A673 (cell line): ENCODE measurements at regions not wholly inside any gene's neighbourhood (a gene's known extent, or its start where the extent isn't known, plus 50 kb on each side); places are given as distances from the start of the nearest gene placed in this dataset.

Source experiments
- BruUV-seq: library from RNA; stranded (reverse); fragments of 400-500 nt; replicated peaks from 2 replicates; lab custom pipeline; 2021; lab: Mats Ljungman, UMichigan
- CTCF ChIA-PET: fragments of 300-600 bp; sonication (Branson Sonifier 250); formaldehyde crosslinking; loops from one replicate; lab custom pipeline; 2022; ENCODE audit warnings: antibody characterized with exemption; lab: Charles Lee
- POLR2A ChIA-PET: fragments of 300-600 bp; sonication (Branson Sonifier 250); formaldehyde crosslinking; loops from one replicate; lab custom pipeline; 2022; ENCODE audit warnings: antibody characterized with exemption; ENCODE audit not compliant: low non-redundant PET; lab: Charles Lee
- DNase-seq: peaks from one replicate; pipeline ENCODE4 v3.0.0-alpha.2; 2015; ENCODE audit warnings: low spot score
- H3K27ac ChIP-seq: fragments of 200-600 bp; sonication (generic); 2 replicates; pipeline ENCODE4 v1.5.1; 2016; ENCODE audit warnings: mixed run types, low read depth, mild to moderate bottlenecking, mixed read lengths, antibody characterized with exemption, low read length; ENCODE audit not compliant: poor library complexity, severe bottlenecking
- H3K27me3 ChIP-seq: fragments of 200-600 bp; sonication (generic); replicated peaks from 2 replicates; pipeline ENCODE4 v1.6.1; 2017; ENCODE audit warnings: mixed run types, low read depth, mild to moderate bottlenecking, mixed read lengths, antibody characterized with exemption, low read length; ENCODE audit not compliant: insufficient read depth, poor library complexity
- H3K36me3 ChIP-seq: fragments of 200-600 bp; sonication (generic); 2 replicates; pipeline ENCODE4 v1.6.1; 2016; ENCODE audit warnings: mixed run types, mild to moderate bottlenecking, mixed read lengths, antibody characterized with exemption, low read length; ENCODE audit not compliant: insufficient read depth, poor library complexity, severe bottlenecking
- H3K4me1 ChIP-seq: fragments of 200-600 bp; sonication (generic); 2 replicates; pipeline ENCODE4 v1.6.1; 2017; ENCODE audit warnings: mixed run types, mild to moderate bottlenecking, mixed read lengths, antibody characterized with exemption, low read length; ENCODE audit not compliant: insufficient read depth, poor library complexity, severe bottlenecking
- H3K4me3 ChIP-seq: fragments of 200-600 bp; sonication (generic); 2 replicates; pipeline ENCODE4 v1.5.1; 2016; ENCODE audit warnings: low read depth, mixed run types, mild to moderate bottlenecking, mixed read lengths, low read length; ENCODE audit not compliant: poor library complexity, severe bottlenecking
- H3K9me3 ChIP-seq: fragments of 200-600 bp; sonication (generic); 2 replicates; pipeline ENCODE4 v1.6.1; 2016; ENCODE audit warnings: mixed run types, low read depth, mild to moderate bottlenecking, mixed read lengths, antibody characterized with exemption, low read length; ENCODE audit not compliant: poor library complexity, severe bottlenecking
- EZH2 ChIP-seq: fragments of 200-600 bp; sonication (generic); IDR thresholded peaks from 2 replicates; pipeline ENCODE4 v1.6.1; 2017; ENCODE audit warnings: borderline replicate concordance, low read depth, mild to moderate bottlenecking, mixed read lengths, antibody characterized with exemption, low read length; ENCODE audit not compliant: poor library complexity, severe bottlenecking
- intact Hi-C: fragments of 100-400 bp; cut with micrococcal nuclease; formaldehyde crosslinking; loops from one replicate; pipeline ENCODE4 v1.10.0; 2022; ENCODE audit not compliant: unreplicated experiment
- TF ChIP-seq, protein P1 (sequence below): fragments of 300-800, 200-600 bp; sonication (generic); conservative IDR thresholded peaks from 2 replicates; pipeline ENCODE4 v1.5.1; 2017; ENCODE audit warnings: low read depth, mild to moderate bottlenecking, antibody characterized with exemption, low read length, moderate library complexity, mixed read lengths

- Histone ChIP-seq H3K27me3 (no peaks in the 10 kb centered on the region), H3K27ac (no peak overlapping the region), H3K9me3 (no peaks in the 10 kb centered on the region), H3K36me3 (no peaks in the 10 kb centered on the region), H3K4me1 (peaks cover 16% of the 10 kb centered on the region), H3K4me3 (no peak overlapping the region)
- POLR2A ChIA-PET = no interaction called here
- no peak for TF ChIP-seq EZH2
- TF ChIP-seq, protein P1, sequence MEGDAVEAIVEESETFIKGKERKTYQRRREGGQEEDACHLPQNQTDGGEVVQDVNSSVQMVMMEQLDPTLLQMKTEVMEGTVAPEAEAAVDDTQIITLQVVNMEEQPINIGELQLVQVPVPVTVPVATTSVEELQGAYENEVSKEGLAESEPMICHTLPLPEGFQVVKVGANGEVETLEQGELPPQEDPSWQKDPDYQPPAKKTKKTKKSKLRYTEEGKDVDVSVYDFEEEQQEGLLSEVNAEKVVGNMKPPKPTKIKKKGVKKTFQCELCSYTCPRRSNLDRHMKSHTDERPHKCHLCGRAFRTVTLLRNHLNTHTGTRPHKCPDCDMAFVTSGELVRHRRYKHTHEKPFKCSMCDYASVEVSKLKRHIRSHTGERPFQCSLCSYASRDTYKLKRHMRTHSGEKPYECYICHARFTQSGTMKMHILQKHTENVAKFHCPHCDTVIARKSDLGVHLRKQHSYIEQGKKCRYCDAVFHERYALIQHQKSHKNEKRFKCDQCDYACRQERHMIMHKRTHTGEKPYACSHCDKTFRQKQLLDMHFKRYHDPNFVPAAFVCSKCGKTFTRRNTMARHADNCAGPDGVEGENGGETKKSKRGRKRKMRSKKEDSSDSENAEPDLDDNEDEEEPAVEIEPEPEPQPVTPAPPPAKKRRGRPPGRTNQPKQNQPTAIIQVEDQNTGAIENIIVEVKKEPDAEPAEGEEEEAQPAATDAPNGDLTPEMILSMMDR = no peak
- intact Hi-C loops = no loop called here
- no peak for DNase-seq
- BruUV-seq = no TSS peak
- CTCF ChIA-PET = no interaction called here
Measured at GRCh38 chr10:129275886-129276285, 191.2 kb upstream of the MGMT start.

GRCh38 chr10:129277084-129277483, 190.0 kb upstream of the MGMT start:
- peaks cover 3% of the 10 kb centered on the region for H3K36me3 ChIP-seq
- H3K9me3 ChIP-seq = peaks cover 4% of the 10 kb centered on the region
- H3K4me3 ChIP-seq = no peak overlapping the region
- TF ChIP-seq, protein P1 = no peak
- no peak for TF ChIP-seq EZH2
- peaks cover 16% of the 10 kb centered on the region for H3K4me1 ChIP-seq
- no peaks in the 10 kb centered on the region for H3K27me3 ChIP-seq
- POLR2A ChIA-PET = no interaction called here
- BruUV-seq = no TSS peak
- intact Hi-C loops = no loop called here
- no peak overlapping the region for H3K27ac ChIP-seq
- CTCF ChIA-PET = no interaction called here
- no peak for DNase-seq

- CTCF ChIA-PET = no interaction called here
Measured at GRCh38 chr10:129277841-129278240, 189.2 kb upstream of the MGMT start.

More at GRCh38 chr10:129277841-129278240, 189.2 kb upstream of the MGMT start:
- TF ChIP-seq, protein P1 = no peak
- no peak for TF ChIP-seq EZH2
- Histone ChIP-seq H3K4me1 (peaks cover 16% of the 10 kb centered on the region), H3K4me3 (no peak overlapping the region), H3K27me3 (no peaks in the 10 kb centered on the region), H3K36me3 (peaks cover 9% of the 10 kb centered on the region), H3K9me3 (peaks cover 11% of the 10 kb centered on the region), H3K27ac (no peak overlapping the region)
- POLR2A ChIA-PET = no interaction called here
- BruUV-seq = no TSS peak
- intact Hi-C loops = no loop called here
- no peak for DNase-seq
